Central memory CD4-positive, alpha-beta T cell (primary cell): ENCODE measurements at regions not wholly inside any gene's neighbourhood (a gene's known extent, or its start where the extent isn't known, plus 50 kb on each side); places are given as distances from the start of the nearest gene placed in this dataset.

Experiments used
- DNase-seq: peaks from one replicate; pipeline ENCODE4 v3.0.0; 2022

DNA sequence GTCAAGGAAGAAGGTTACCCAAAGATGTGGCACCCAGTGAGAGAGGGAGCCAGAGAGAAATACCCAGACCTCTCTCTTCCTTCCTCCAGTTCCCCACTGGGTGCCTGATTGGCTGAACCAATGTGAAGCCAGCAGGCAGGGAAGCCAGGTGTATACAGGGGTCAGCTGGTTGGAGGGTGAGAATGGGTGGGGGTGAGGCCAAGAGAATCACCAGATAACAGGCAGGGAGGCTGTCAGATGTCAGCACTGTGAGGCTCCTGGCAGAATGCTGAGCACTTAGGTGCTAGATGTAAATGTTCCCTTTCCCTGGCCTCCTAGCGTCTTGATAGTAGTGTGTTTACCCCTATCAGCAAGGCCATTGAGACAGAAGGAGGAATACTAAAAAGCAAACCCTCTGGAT is 104.0 kb upstream of the MGAT5 start:
- no peak for DNase-seq

DNA sequence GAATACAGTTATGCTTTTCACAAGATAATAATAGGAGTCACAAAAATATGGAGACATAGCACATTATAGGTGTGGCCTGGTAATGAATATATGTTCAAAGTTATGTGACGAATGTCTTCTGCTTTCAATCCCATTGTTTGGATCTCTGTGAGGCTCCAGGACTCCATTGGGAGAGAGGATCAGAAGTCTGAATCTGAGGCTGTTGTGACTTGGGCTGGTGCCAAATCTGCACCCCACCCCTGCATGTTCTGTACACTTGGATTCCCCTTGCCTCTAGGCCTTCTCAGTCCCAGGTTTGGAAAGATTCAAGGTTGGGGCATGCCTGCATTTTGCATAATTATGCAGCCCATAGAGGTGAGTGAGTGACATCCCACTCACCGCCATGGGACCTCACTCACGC is 103.1 kb upstream of the MGAT5 start:
- no peak for DNase-seq

DNA sequence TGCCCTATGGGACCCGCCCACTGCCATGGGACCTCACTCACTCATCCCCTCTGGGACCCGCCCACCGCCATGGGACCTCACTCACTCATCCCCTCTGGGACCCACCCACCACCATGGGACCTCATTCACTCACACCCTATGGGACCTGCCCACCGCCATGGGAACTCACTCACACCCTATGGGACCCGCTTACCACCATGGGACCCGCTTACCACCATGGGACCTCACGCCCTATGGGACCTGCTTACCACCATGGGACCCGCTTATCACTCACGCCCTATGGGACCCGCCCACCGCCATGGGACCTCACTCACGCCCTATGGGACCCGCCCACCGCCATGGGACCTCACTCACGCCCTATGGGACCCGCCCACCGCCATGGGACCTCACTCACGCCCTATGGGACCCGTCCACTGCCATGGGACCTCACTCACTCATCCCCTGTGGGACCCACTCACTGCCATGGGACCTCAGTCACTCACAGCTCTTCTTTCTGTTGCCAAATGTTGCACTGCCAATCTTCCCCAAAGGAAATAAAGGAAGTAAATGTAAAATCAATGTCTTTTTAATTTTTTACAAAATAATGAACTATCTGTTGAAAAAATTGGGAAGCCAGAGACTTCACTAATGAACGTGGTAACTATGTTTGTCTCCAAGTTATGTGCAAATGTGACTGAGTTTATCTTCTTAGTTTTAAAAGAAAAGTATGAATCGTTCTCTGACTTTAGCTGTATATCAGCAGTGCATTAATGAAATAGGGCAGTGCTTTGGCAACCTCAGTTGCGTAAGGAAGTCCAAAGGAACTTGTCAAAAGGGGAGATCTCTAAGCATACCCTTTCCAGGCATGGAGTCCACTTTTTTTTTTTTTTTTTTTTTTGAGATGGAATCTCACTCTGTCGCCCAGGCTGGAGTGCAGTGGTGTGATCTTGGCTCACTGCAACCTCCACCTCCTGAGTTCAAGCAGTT is 101.5 kb upstream of the MGAT5 start:
- DNase-seq, result no peak

DNA sequence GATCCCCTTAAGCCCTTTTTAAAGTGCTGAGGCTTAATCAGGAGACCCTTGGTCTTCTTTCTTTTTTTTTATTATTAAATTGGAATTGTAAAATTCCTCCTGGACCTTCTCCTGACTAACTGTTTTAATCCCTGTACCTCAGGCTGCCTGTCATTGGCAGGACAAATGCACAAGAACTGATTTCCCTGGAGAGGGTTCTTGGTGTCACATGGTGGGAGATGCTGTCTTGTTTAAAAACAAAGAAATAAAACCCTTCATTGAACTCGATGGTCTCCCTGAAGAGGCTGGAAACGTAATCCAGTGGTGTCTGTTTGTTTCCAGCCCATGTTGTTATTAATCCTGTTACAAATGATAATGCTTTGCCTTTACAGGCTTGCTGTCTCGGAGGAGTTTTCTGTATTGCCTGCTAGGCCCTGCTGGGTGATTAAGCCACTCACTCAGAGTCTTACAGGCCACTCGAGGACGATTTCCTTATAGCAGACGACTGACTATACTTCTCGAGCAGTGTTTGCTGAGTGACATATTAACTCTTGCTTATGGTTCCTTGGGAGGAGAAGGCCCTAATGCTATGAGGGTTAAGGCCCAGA is 100.5 kb upstream of the MGAT5 start:
- no peak for DNase-seq

DNA sequence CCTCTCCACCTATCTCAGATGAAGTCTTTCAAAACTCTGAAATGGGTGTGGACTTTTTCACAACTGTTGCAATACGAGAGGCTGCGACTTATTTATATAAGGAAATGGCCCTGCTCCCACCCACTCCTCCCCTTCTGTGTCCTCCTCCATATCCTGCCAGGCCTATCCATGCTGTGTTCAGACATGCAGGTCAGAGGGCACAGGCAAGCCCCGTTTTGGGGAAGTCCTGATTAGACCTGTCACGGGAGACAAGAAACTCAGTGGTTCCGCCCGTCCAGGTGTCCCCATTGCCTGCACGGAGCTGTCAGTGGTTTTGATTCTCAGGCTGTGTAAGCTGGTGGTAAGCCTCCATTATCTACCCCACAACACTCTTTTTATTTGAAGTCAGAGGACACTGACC is 99.6 kb upstream of the MGAT5 start:
- no peak for DNase-seq

DNA sequence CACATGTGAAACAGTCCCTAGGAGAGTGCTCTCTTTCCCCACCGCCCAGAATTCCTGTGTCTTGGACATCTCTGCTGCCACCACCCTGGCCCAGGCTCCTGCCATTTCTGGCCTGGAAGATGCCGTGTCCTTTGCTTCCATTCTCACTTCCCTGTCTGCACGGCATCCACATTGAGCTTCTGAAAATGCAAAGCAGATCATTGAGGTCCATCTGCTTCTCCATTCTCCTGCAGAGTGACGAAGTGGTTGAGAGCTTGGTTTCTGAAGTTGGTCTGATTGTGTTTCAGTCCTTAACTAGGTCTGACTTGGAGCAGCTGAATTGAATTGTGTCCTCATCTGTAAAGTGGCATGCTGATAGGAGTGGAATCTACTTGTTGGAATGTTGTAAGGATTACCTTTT is 98.7 kb upstream of the MGAT5 start:
- DNase-seq, result no peak

DNA sequence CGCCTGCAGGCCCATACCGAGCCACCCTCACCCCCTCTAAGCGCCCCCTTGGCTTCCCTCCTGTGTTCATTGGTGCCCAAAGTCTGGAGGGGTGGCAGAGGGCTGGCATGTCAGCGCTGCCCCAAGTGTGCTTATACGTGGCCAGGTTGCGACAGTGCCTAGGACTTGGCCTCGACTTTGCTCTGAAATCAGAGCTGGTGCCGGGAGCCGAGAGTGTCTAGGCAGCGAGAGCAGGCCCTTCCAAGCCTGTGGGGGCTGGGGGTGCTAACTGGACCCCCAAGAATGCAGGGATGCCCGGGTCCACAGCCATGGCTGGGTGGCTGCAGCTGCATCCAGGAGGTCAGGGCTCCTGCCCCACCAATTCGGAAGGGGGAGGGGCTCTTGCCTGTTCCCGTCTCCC is 95.6 kb upstream of the MGAT5 start:
- no peak for DNase-seq

DNA sequence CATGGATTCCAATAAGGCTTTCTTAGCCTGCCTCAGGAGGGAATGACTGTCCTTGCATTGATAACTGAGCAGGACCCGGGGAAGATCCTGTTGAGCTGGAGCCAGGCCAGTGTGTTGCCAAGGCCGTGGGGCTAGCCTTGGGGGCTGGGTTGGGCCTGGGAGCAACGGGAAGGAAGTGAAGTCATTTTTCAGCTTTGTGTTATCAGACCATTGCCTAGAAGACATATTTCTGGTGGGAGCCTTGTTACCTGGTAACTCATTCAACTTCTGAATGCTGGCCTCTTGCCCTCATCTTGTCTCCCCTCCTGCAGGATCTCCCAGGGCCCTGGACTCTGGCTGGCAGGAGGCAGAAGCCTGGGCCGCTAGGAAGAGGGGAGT is 92.7 kb upstream of the MGAT5 start:
- DNase-seq, result no peak

DNA sequence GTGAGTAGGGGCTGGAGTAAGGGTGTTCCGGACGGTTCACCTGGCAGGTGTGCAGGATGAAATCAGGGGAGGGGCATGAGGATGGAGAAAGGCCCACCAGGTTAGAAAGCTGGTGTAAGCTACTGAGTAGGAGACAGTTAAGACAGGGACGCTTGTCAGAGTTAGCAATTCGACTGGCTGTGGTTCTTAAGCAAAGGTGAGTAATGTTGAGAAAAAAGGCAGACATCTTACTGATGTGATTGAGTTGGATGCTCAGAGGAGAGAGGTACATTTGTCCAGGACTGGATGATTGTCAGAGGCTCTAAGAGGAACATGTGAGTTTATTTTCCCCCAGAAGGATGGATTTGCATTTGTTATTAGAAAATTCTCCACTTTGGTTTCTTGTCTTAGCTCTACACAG is 90.5 kb upstream of the MGAT5 start:
- no peak for DNase-seq

DNA sequence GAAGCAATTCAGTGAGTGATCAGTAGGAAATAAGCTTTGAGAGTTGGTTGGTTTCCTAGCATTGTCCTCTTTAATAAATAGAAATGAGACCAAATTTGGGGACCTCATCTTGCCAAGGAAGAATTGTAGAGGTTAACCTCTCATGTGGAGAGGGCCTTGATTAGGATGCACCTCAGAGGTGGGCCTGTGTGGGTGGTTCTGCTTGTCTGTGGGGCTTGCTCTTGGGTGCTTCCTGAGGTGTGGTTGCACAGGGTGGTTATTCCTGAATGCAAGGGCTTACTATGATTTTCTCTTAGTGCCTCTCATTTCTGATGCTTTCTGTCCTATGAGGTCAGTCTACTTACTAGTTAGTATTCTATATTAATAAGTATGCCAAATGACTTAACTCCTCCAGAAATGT is 89.6 kb upstream of the MGAT5 start:
- DNase-seq, result no peak

DNA sequence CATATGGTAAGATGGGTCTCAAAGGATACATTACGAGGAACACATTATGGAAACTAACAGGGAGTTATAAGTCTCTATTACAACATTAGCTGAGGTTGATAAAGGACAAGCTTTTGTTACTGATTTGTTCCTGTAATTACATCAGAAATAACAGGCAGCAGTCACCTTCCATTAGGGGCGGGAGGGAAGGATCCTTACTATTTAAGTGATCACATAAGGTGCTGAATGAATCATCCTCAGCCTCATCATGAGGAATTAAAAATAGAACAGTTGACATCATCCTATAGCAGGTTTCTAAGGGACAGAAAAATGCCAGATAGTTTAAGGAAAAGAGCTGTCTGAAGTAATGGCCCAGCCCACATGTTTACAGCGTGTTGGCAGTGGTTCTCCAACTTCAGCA is 86.9 kb upstream of the MGAT5 start:
- no peak for DNase-seq

DNA sequence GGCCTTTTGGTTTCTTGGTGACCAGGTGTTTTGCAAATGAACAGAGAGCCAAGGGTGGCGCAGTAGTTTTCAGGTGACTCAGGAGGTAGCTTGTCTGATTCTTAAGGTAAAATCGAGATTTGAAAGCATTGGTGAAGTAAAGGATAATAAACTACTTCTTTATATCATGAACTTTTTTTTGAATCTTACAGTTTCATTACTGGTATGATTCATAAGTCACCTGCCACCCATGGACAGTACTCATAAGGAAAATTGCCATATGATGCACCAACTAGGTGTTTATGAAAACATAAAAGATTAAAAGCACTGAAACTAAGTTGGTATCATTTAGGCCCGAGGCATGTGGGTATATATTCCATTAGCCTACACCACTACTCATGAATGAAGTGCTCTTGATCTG is 84.1 kb upstream of the MGAT5 start:
- DNase-seq, result no peak

DNA sequence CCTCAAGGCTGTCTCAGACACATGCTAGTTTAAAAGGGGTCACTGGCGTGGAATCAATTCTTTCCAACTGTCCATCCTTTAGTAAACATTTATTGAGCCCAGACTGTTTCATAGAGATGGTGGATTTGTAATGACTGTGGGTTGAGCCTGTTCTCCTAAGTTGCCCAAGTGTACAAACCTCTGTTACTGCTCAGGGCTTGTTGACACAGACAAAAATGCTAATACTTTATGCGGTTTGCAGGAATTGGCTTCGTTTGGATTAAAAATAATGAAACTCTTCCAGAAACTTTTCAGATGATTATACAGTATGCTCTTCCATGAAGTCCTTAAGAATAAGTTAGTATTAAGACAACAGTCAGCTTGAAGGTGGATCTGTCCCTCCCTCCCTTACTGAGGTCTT is 83.6 kb upstream of the MGAT5 start:
- no peak for DNase-seq

DNA sequence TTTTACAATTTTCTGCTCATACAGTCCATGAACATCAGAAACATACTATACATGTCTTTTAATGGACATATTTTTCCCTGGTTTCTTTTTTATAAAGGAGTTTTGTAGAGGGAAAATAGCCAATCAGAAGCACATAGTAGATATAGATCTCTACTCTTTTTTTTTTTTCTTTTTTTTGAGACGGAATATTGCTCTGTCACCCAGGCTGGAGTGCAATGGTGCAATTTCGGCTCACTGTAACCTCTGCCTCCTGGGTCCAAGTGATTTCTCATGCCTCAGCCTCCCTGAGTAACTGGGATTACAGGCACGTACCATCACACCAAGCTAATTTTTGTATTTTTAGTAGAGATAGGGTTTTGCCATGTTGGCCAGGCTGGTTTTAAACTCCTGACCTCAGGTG is 83.2 kb upstream of the MGAT5 start:
- no peak for DNase-seq

DNA sequence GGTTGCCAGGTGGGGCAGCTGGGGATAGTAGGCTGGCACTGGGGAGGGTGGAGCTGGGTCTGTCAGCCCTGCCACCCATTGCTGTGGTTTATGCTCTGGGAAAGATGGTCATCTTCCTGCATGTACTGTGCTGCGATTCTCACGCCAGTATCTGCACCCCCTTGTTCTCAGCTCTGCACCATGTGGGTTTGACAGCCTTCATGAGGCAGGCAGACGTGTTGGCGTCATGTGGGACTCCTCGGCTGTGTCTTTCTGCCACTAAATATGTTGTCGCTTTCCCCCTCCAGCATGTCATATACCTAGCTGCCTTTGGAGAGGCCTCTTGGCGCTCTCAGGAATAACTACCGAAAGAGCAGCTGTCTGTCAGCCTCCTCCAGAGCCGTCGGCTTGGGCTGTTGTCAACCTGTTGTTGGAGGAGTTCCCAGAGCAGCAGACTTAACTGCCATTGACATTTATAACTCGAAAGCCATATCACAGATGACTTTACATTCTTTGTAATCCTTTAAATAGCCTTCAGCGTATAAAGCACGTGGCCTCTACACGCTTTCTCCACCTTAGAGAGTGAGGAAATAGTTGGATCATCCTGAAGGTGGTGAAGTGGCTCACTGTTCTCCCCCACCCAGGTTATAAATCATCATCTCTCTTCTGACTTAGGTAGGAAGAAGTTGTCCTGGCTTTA is 80.4 kb upstream of the MGAT5 start:
- no peak for DNase-seq

DNA sequence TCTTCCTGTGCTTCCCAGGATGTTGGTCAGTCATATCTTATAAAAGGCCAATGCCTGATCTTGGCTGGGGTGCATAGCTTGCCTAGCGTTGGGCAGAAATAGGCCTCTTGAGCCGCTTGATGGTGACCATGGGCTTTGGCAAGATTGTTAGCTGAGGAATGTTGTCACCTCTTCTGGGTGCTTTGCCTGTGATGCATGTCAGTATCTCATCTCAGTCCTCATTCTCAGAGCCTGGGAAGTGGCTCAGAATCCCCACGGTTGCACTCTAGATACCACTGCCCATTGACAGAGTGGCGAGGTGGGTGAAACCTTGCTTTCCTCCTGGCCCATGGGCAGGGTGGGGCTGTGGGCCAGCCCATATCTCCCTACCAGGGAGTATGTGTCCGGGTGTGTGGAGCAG is 79.2 kb upstream of the MGAT5 start:
- DNase-seq, result no peak

DNA sequence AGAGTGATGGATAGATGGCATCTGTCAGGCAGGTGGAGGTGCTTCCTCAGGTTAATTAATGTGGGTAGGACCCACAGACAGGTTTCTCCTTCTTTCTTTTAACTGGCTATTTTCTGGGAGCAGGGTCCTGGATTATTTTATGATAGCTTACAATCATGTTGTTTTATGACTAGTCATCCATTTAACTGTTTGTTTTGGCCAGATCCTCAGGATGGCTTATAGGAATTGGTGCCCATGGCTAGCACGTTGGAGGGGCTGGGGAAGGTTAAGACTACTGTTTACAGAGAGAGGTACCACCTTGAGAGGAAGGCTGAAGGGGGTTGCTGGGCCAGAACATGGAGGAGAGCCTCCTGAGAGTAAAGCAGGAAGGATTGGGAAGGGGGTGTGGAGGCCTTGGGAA is 78.0 kb upstream of the MGAT5 start:
- no peak for DNase-seq

DNA sequence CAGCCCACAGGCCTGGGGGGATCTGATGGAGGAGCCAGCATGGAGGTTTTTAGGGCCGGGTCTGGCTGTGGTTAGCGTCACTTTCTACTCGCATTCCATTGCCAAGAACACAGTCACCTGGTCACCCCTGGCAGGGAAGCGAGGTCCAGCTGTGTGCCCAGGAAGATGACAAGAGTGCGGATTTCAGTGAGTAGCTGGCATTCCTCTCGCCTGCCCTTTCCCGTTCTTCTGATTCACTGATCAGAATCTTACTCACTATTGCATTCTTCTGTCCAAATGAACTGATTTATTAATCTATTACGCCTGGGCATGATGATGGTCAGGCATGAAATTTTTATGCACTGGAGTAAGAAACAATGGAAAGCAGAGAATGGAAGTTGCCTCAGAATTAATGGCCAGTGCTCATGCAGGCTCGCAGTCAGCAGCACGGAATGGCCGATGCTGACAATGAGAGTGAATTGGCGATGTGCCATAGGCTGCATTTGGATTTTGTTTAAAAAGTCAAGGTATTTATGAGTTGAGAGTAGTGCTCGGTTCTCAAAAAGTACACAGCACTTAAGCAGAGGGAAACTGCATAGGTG is 76.4 kb upstream of the MGAT5 start:
- no peak for DNase-seq

DNA sequence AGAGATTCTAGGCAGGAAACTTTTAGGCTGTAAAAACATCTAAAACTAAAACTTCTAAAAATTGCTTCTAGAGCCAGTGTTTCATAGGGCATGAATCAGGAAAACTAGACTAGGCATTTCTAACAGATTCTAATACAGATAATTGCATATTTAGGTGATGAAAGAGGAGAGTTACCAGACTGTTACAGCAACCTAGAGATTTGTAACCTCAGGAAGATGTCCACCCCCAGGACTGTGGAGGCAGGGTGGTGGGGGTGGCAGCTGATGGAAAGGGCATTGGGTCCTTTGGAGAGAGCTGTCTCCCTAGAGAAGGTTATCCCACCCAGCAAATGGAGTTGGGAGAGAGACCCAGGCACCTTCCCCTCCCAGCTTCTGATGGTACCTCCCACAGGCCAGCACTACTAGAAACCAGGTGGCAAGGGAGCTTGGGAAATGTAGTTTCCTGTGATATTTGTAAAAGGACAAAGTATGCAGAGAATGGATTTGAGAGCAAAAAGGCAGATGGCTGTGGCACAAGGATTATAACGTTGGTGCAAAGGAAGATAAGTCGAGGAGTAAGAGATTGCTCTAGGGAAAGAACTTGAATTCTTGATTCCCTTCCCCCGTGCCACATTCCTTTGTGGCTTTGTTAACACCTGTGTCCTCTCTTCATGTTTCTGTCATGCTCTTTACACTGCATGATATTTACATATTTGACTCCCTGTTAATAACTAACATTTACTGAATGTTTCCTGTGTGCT is 75.6 kb upstream of the MGAT5 start:
- DNase-seq, result peak; percentile 19

DNA sequence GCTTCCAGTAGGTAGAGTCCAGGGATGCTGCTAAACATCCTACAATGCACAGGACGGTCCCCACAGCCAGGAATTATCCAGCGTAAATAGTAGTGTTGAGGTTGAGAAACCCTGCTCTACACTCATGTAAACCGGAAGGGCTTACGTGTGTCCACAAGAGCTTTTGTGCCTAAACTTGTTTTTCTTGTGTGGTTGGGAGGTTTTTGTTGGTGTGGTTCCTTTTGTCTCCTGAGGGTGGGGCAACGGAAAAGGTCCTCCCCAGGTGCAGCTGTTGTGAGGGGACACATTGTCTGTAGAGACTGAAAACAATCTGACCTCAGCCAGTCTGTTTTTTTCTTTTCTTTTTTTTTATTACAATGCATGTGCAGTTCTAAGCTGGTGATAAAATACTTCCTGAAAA is 72.7 kb upstream of the MGAT5 start:
- peak; percentile 84 for DNase-seq

DNA sequence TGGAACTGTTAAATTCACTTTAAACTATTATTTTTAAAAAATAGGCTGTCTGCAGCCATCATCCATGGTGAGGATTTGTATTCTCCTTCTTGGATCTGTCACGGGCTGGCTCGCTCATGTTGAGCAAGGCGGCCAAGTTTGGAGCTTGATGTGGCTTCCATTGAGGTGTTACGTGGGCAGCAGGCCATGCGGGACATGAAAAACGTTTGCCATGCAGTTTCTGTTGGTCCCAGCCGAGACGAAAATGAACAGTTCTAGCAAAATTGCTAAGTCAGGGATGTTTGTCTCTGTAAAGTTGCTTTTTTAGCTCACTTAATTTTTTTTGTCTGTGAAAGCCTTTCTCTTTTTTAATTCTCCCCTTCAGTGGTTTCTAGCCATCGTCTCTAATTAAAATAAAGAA is 70.2 kb upstream of the MGAT5 start:
- no peak for DNase-seq

DNA sequence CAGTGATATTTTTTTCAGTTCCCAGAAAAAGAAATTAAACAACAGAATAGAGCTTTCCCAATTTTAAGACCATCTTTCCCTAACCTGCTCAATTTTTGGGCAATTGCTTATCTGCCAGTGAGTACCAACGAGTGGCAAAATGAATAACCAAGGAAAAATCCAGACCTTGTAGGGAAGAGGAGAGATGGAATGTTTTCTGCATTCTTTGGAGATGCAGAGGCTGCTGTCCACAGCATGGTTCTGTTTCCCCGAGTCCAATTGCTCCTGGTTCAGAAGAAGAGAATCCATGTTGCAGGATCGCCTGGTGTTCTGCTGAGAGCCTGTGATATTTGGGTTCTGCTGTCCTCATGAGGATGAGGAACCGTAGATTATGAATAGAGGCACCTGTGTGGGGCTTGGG is 68.2 kb upstream of the MGAT5 start:
- no peak for DNase-seq
